Stimulated activated CD4-positive, alpha-beta T cell treated with anti-CD3 and anti-CD28 coated beads, Interleukin-15, amount 100 ng/mL, for 24 hours (primary cell): ENCODE measurements at regions not wholly inside any gene's neighbourhood (a gene's known extent, or its start where the extent isn't known, plus 50 kb on each side); places are given as distances from the start of the nearest gene placed in this dataset.
"Not testable (repeated sequence)": the region's sequence is repeated elsewhere in the genome, so short reads cannot be mapped to it uniquely, and the experiment has no call there.

Experiments
- DNase-seq: peaks from one replicate; pipeline ENCODE4 v3.0.0-alpha.2; 2020

DNA sequence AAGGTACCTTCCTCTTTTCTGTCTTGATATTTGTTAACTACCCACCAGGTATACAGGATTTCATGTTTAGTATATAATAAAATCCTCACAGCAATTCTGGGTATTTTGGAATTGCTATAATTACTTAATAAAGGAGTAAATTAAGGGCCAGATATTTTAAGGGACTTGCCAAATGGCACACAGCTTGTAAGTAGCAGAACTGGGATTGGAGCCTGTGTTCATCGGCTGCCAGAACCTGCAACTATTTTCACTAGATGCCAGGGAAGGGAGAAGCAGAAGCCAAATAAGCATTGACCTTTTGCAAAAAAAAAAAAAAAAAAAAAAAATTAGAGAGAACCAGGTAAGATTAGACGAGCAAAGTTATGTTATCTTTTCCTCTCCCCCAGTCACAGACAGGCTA, 683.3 kb upstream of the CADM2 start:
- no peak for DNase-seq

DNA sequence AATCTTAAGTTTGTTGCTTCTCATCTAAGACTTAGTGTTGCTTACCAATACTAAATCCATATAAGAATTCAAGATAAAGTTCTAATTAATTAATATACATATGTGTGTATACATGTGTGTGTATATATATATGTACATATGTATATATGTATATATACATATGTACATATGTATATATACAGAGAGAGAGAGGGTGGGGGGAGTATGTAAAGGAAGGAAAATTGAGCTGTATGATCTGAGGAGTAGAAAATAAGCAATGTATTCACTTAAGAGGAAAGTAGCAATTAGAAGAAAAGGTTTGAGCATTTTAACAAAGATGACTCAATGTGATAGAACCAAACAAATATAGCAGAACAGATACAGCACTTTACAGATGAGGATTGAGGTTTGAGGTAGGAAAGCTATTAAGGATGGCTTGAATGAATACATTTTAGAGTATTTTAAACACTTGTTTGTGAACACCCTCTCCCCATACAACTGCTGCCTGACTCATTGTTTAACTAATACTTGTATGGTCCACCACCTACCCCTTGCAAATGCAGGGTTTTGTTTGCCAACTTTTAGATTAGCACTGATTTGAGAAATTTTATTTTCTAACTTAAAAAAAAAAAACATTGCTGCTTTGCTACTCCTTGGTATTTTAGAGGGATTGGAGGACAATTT, 681.1 kb upstream of the CADM2 start:
- no peak for DNase-seq

DNA sequence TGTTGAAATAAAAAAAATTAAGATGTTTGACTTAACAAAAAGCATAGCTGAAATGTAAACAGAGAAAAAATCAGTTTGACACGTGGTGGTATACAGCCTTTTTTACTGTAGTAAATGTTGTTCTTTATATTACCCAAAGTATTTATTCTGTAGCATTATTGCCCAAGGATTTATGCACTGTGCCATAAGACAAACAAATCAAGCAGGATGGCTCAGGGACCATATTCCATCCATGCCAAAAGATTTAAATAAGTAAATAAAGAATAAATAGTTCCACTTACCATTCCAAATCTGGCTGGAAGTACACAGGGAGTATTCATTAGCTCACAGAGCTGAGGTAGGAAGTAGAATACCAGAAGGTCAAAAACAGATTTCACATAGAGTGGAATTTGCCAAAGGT, 666.7 kb upstream of the CADM2 start:
- no peak for DNase-seq

DNA sequence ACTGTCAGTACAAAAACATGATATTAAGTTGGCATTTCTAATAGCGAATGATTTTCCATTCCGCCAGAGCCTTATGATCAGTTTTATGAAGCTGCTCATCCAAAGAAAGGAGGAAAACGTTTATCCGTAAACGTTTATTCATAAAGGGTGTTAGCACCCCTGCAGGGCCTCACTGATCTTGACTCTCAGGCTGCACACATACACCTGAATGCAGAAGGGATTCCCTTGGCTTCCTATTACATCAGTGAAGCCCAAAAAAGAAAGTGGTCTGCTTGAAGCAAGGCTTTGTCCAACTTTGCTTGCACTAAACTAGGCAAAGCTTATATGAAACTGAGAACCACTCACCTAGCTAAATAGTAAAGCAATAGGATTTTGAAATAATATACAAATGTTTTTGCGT, 659.5 kb upstream of the CADM2 start:
- DNase-seq, result no peak

DNA sequence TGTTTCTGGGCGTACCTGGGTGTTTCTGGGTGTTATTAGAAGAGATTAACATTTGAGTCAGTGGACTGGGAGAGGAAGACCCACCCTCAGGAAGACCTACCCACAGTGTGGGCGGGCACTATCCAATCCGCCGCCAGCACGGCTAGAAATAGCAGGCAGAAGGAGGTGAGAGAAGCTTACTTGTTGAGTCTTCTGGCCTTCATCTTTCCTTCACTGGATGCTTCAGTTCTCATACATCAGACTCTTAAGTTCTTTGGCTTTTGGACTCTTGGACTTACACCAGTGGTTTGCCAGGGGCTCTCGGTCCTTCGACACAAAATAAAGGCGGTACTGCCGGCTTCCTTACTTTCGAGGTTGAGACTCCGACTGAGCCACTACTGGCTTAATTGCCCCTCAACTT, 654.6 kb upstream of the CADM2 start:
- no peak for DNase-seq

DNA sequence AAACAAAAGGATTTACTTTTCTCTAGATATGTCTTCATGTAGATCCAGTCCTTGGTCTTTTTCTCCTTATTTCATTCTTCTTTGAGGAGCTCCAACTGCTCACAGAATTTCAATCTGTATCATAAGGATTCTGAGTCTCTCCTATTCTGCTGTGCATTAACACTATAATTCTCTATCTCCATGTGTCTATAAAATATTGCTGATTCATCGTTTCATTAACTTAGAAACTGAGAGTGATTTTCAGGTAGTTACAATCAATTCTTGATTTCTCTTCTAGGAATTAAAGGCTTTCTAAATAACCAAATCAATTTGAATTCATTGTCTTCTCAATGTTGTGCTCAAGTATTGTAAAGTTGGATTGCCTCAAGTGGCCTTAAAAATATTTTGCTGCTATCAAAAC, 651.5 kb upstream of the CADM2 start:
- DNase-seq, result no peak

DNA sequence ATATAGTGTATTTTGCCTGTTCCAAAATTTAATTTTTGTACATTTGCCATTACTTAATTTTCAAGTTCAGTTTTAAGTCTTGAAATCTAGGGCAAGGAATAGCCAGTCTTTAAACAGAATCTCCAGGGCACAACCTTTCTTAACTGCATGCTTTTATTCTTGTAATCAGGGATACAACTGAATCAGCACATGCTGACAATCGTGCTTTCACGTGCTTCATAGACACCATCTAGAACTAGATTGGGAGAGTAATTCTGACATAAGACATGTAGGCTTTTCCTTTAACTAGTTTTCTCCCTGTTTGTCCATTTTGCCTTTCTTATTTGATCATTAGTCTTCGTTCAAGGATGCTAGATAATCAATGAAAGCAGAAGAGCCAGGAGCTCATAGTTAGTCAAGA, 650.4 kb upstream of the CADM2 start:
- DNase-seq, result no peak

DNA sequence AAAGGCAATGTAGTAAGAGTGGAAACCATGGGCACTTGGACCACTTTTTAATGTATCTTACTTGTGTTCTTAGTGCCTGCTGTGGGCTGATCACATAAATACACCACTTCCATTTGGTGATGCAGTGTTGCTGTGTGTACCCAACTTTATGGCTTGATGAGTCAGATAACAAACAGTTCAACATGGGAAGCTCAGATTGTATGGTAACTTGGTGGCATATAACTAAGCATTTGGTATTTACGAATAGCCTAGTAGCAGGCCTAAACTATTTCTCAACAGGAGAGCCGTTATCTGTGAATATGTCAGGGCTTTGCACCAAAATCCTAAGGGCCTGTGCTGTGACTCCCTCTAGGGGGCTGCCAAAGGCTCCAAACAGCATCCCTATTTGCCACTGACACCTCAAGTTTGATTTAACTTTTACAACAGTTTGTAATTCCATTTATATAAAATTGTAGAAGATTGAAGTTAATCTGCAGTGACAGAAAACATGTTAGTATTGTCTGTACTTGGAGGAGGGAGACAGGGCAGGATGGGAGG, 640.4 kb upstream of the CADM2 start:
- DNase-seq, result no peak

DNA sequence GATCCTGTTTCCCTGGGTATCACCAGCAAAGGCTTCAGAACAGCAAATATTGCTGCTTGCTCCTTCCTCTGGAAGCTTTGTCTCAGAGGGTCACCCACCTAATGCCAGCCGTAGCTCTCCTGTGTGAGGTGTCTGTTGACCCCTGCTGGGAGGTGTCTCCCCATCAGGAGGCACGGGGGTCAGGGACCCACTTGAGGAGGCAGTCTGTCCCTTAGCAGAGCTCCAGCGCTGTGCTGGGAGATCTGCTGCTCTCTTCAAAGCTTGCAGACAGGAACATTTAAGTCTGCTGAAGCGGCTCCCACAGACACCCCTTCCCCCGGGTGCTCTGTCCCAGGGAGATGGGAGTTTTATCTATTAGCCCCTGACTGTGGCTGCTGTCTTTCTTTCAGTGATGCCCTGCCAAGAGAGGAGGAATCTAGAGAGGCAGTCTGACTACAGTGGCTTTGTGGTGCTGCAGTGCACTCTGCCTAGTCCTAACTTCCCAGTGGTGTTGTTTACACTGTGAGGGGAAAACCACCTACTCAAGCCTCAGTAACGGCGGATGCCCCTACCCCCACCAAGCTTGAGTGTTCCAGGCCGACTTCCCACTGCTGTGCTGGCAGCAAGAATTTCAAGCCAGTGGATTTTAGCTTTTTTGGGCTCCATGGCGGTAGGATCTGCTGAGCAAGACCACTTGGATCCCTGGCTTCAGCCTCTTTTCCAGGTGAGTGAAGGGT, 593.1 kb upstream of the CADM2 start:
- not testable (repeated sequence) for DNase-seq
